TTC549 (cell line): ENCODE measurements at regions not wholly inside any gene's neighbourhood (a gene's known extent, or its start where the extent isn't known, plus 50 kb on each side); places are given as distances from the start of the nearest gene placed in this dataset.

ENCODE experiments used
- FAIRE-seq: peaks from 2 replicates; lab custom pipeline; 2012; peaks lifted over from hg19 to GRCh38; lab: Jason Lieb, UNC

- no peak for FAIRE-seq
Measured at GRCh38 chr1:56188855-56189254, 390.5 kb downstream of the PLPP3 start.

- no peak for FAIRE-seq
Measured at GRCh38 chr1:56188221-56188620, 391.1 kb downstream of the PLPP3 start.

GRCh38 chr1:56187405-56187804, 392.0 kb downstream of the PLPP3 start:
- FAIRE-seq: no peak

GRCh38 chr1:56185493-56185892, 393.9 kb downstream of the PLPP3 start:
- no peak for FAIRE-seq

GRCh38 chr1:56183151-56183550, 396.2 kb downstream of the PLPP3 start:
- FAIRE-seq: no peak

GRCh38 chr1:56180520-56181190, 398.7 kb downstream of the PLPP3 start:
- FAIRE-seq: no peak

GRCh38 chr1:56179543-56179942, 399.8 kb downstream of the PLPP3 start:
- no peak for FAIRE-seq

GRCh38 chr1:56175211-56175610, 404.2 kb downstream of the PLPP3 start:
- no peak for FAIRE-seq

- FAIRE-seq: no peak
Measured at GRCh38 chr1:56174176-56174885, 405.0 kb downstream of the PLPP3 start.

- FAIRE-seq: no peak
Measured at GRCh38 chr1:56173736-56174135, 405.6 kb downstream of the PLPP3 start.

- no peak for FAIRE-seq
Measured at GRCh38 chr1:56171670-56172069, 407.7 kb downstream of the PLPP3 start.

- FAIRE-seq: no peak
Measured at GRCh38 chr1:56170784-56171320, 408.5 kb downstream of the PLPP3 start.

- FAIRE-seq: no peak
Measured at GRCh38 chr1:56169856-56170255, 409.5 kb downstream of the PLPP3 start.

GRCh38 chr1:56168176-56168575, 411.2 kb downstream of the PLPP3 start:
- FAIRE-seq: no peak

- no peak for FAIRE-seq
Measured at GRCh38 chr1:56167596-56167995, 411.8 kb downstream of the PLPP3 start.

GRCh38 chr1:56160773-56161315, 418.5 kb downstream of the PLPP3 start:
- FAIRE-seq: no peak

GRCh38 chr1:56156971-56157876, 422.1 kb downstream of the PLPP3 start:
- FAIRE-seq: no peak

GRCh38 chr1:56153276-56153675, 426.1 kb downstream of the PLPP3 start:
- FAIRE-seq: no peak

- no peak for FAIRE-seq
Measured at GRCh38 chr1:56152635-56153034, 426.7 kb downstream of the PLPP3 start.

- FAIRE-seq: no peak
Measured at GRCh38 chr1:56151402-56151801, 428.0 kb downstream of the PLPP3 start.

- FAIRE-seq: no peak
Measured at GRCh38 chr1:56150441-56151215, 428.7 kb downstream of the PLPP3 start.

GRCh38 chr1:56149761-56150160, 429.6 kb downstream of the PLPP3 start:
- no peak for FAIRE-seq
